Endothelial cell of umbilical vein (primary cell): ENCODE measurements at regions not wholly inside any gene's neighbourhood (a gene's known extent, or its start where the extent isn't known, plus 50 kb on each side); places are given as distances from the start of the nearest gene placed in this dataset.

Source experiments
- BruUV-seq: library from RNA; stranded (reverse); fragments of 400-500 nt; replicated peaks from 2 replicates; lab custom pipeline; 2021; lab: Mats Ljungman, UMichigan
- CTCF ChIA-PET: fragments of 300-600, 350-600 bp; sonication (Branson Sonifier 250); formaldehyde crosslinking; loops from one replicate; lab custom pipeline; 2021; ENCODE audit warnings: antibody characterized with exemption, inconsistent platforms; lab: Charles Lee
- POLR2A ChIA-PET: fragments of 300-600, 350-600 bp; sonication (Branson Sonifier 250); formaldehyde crosslinking; loops from one replicate; lab custom pipeline; 2021; ENCODE audit warnings: antibody characterized with exemption, inconsistent platforms; lab: Charles Lee
- DNase-seq: peaks from one replicate; pipeline ENCODE4 v3.0.0-alpha.2; 2011; ENCODE audit warnings: low read depth, low spot score
- FAIRE-seq: peaks from 2 replicates; lab custom pipeline; 2011; peaks lifted over from hg19 to GRCh38; lab: Jason Lieb, UNC
- H2AFZ ChIP-seq: 2 replicates; pipeline ENCODE4 v1.6.0; 2012; ENCODE audit warnings: low read depth, low read length, control low read depth, inconsistent platforms
- H3K27ac ChIP-seq: 2 replicates; pipeline ENCODE4 v1.5.1; 2011; ENCODE audit warnings: low read depth, mild to moderate bottlenecking, control low read depth, low read length, moderate library complexity; ENCODE audit not compliant: insufficient read depth
- H3K27me3 ChIP-seq, 2 experiments: 2 replicates each; pipeline versions ENCODE4 v1.6.0 to v1.6.1; 2011; ENCODE audit warnings: low read length in 2 of 2, mixed read lengths in 1 of 2; ENCODE audit not compliant: control insufficient read depth in 2 of 2, insufficient read depth in 2 of 2
- H3K36me3 ChIP-seq, 2 experiments: 2 replicates in 1 of 2; 3 replicates in 1 of 2; pipeline ENCODE4 v1.5.1; 2011; ENCODE audit warnings: low read length in 2 of 2, mild to moderate bottlenecking in 1 of 2, moderate library complexity in 1 of 2; ENCODE audit not compliant: control insufficient read depth in 2 of 2, insufficient read depth in 2 of 2; ENCODE audit errors: extremely low read depth in 1 of 2
- H3K4me1 ChIP-seq: 3 replicates; pipeline ENCODE4 v1.5.1; 2011; ENCODE audit warnings: mild to moderate bottlenecking, low read length; ENCODE audit not compliant: control insufficient read depth, insufficient read depth; ENCODE audit errors: extremely low read depth
- H3K4me2 ChIP-seq: 2 replicates; pipeline ENCODE4 v1.6.1; 2011; ENCODE audit warnings: low read length, control low read depth, mixed read lengths; ENCODE audit not compliant: insufficient read depth
- H3K4me3 ChIP-seq, 3 experiments: fragments of 200-600 bp in 1 of 3; sonication (generic), shearing (Covaris generic) in 1 of 3; replicated peaks in 1 of 3; 2 replicates each; pipeline ENCODE4 v1.5.1; 2011 to 2016; ENCODE audit warnings: control low read depth in 3 of 3, low read length in 3 of 3, mild to moderate bottlenecking in 2 of 3, inconsistent platforms in 1 of 3, low read depth in 1 of 3, moderate library complexity in 1 of 3; ENCODE audit not compliant: insufficient read depth in 1 of 3
- H3K79me2 ChIP-seq: 2 replicates; pipeline ENCODE4 v1.6.0; 2012; ENCODE audit warnings: low read length, inconsistent platforms; ENCODE audit not compliant: control insufficient read depth, insufficient read depth
- H3K9ac ChIP-seq: replicated peaks from 2 replicates; pipeline ENCODE3; 2011; ENCODE audit warnings: low read length, control low read depth; ENCODE audit not compliant: insufficient read depth; ENCODE audit errors: extremely low read depth
- H3K9me1 ChIP-seq: replicated peaks from 3 replicates; pipeline ENCODE4 v1.6.0; 2011; ENCODE audit warnings: mild to moderate bottlenecking, low read length; ENCODE audit not compliant: control insufficient read depth, insufficient read depth; ENCODE audit errors: extremely low read depth
- H3K9me3 ChIP-seq: replicated peaks from 2 replicates; pipeline ENCODE4 v1.5.1; 2012; ENCODE audit warnings: low read length, inconsistent platforms; ENCODE audit not compliant: control insufficient read depth, insufficient read depth
- H4K20me1 ChIP-seq: replicated peaks from 2 replicates; pipeline ENCODE3; 2011; ENCODE audit warnings: mild to moderate bottlenecking, low read length; ENCODE audit not compliant: control insufficient read depth, insufficient read depth; ENCODE audit errors: extremely low read depth
- FOS ChIP-seq: IDR thresholded peaks from 2 replicates; pipeline ENCODE4 v1.6.1; 2011; ENCODE audit warnings: mild to moderate bottlenecking, low read length, moderate library complexity, borderline replicate concordance; ENCODE audit not compliant: insufficient read depth
- GATA2 ChIP-seq: IDR thresholded peaks from 2 replicates; pipeline ENCODE4 v1.7.0; 2011; ENCODE audit warnings: low read depth, mild to moderate bottlenecking, moderate library complexity, mixed read lengths, low read length; ENCODE audit not compliant: insufficient read length, insufficient read depth
- JUN ChIP-seq: IDR thresholded peaks from 2 replicates; pipeline ENCODE4 v1.6.1; 2011; ENCODE audit warnings: borderline replicate concordance, low read depth; ENCODE audit not compliant: insufficient read length, insufficient read depth
- MYC ChIP-seq: IDR thresholded peaks from one replicate; pipeline ENCODE4 v1.6.1; 2011; ENCODE audit warnings: mild to moderate bottlenecking, low read depth, low read length
- POLR2A ChIP-seq: IDR thresholded peaks from 2 replicates; pipeline ENCODE4 v1.6.1; 2012; ENCODE audit warnings: low read depth, mild to moderate bottlenecking, control low read depth, low read length
- POLR2AphosphoS5 ChIP-seq: IDR thresholded peaks from 2 replicates; pipeline ENCODE4 v1.6.1; 2012; ENCODE audit warnings: low read depth, mild to moderate bottlenecking, control low read depth, low read length, moderate library complexity; ENCODE audit not compliant: insufficient read depth
- dilution Hi-C: fragments of 300-500 bp; cut with MboI; formaldehyde crosslinking; loops from one replicate; pipeline ENCODE4 v1.15.0; 2019; ENCODE audit warnings: low sequenced_read_pairs; ENCODE audit not compliant: extremely low pct_ligation_motif_present
- intact Hi-C: fragments of 100-400 bp; cut with micrococcal nuclease; formaldehyde crosslinking; loops from one replicate; pipeline ENCODE4 v1.10.0; 2022
- TF ChIP-seq, protein P1 (sequence below), 2 donors: IDR thresholded peaks; 1 replicate in 1 of 2; 2 replicates in 1 of 2; pipeline ENCODE4 v1.5.1; 2011; ENCODE audit warnings: low read length in 2 of 2, mild to moderate bottlenecking in 2 of 2, moderate library complexity in 2 of 2, control low read depth in 1 of 2, inconsistent platforms in 1 of 2, low read depth in 1 of 2; ENCODE audit not compliant: insufficient read depth in 1 of 2; ENCODE audit errors: extremely low read depth in 1 of 2
- TF ChIP-seq, protein P2 (sequence below): IDR thresholded peaks from 2 replicates; pipeline ENCODE4 v1.6.1; 2011; ENCODE audit not compliant: insufficient read depth, insufficient read length

DNA sequence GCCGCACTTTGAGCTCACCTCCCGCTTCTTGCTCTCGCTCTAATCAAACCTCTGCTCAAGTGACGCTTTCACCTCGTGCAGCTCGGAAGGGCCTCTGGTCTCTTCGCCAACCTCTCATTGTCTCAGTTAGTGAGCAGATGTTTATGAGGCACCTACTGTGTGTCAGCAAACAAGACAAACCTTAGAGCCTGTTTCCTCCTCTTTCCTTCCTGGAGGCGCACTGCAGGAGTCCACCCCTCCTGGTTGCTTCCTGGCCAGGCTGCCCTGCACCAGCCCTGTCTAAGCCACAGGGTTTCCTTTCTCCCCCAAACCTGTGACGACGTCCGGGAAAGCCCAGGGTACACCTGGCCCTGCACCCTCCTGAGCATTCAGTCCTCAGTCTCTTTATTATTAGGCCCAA lies 84.2 kb downstream of the PHETA1 start:
- Histone ChIP-seq H3K4me3 (no peak overlapping the region), H3K4me1 (no peaks in the 10 kb centered on the region), H3K27ac (no peak overlapping the region), H3K36me3 (no peaks in the 10 kb centered on the region), H4K20me1 (no peaks in the 10 kb centered on the region), H3K27me3 (peaks cover 0 to 4% of the 10 kb centered on the region in 2 experiments), H3K9me3 (no peaks in the 10 kb centered on the region), H3K79me2 (no peaks in the 10 kb centered on the region), H3K9ac (no peak overlapping the region), H3K9me1 (no peaks in the 10 kb centered on the region), H2AFZ (no peak overlapping the region), H3K4me2 (no peak overlapping the region)
- DNase-seq (no peak), FAIRE-seq (no peak)
- intact Hi-C loops (no loop called here), dilution Hi-C loops (no loop called here)
- no peak for TF ChIP-seq GATA2
- TF ChIP-seq, protein P1, sequence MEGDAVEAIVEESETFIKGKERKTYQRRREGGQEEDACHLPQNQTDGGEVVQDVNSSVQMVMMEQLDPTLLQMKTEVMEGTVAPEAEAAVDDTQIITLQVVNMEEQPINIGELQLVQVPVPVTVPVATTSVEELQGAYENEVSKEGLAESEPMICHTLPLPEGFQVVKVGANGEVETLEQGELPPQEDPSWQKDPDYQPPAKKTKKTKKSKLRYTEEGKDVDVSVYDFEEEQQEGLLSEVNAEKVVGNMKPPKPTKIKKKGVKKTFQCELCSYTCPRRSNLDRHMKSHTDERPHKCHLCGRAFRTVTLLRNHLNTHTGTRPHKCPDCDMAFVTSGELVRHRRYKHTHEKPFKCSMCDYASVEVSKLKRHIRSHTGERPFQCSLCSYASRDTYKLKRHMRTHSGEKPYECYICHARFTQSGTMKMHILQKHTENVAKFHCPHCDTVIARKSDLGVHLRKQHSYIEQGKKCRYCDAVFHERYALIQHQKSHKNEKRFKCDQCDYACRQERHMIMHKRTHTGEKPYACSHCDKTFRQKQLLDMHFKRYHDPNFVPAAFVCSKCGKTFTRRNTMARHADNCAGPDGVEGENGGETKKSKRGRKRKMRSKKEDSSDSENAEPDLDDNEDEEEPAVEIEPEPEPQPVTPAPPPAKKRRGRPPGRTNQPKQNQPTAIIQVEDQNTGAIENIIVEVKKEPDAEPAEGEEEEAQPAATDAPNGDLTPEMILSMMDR (IDR thresholded peaks at IDR 0.05; ENCODE audit: extremely low read depth in 1 of 2, insufficient read depth in 1 of 2, low read depth in 1 of 2, low read length in 2 of 2): no peak
- no peak for TF ChIP-seq POLR2A
- no peak for TF ChIP-seq JUN
- no peak for TF ChIP-seq FOS
- TF ChIP-seq, protein P2, sequence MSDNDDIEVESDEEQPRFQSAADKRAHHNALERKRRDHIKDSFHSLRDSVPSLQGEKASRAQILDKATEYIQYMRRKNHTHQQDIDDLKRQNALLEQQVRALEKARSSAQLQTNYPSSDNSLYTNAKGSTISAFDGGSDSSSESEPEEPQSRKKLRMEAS: no peak
- no peak for TF ChIP-seq MYC
- TF ChIP-seq POLR2AphosphoS5: no peak
- BruUV-seq: no TSS peak
- ChIA-PET CTCF (no interaction called here), POLR2A (no interaction called here)
